ENCODE measurements at regions not wholly inside any gene's neighbourhood (a gene's known extent, or its start where the extent isn't known, plus 50 kb on each side); places are given as distances from the start of the nearest gene placed in this dataset.
"Not testable (repeated sequence)": the region's sequence is repeated elsewhere in the genome, so short reads cannot be mapped to it uniquely, and the experiment has no call there.

GRCh38 chr4:112083587-112084347, 61.5 kb upstream of the FAM241A start:
- DNase-seq (ENCODE audit: low read depth, low spot score), result no peak
- no peak overlapping the region for H3K4me3 ChIP-seq
- H3K27ac ChIP-seq, result no peak overlapping the region
- H3K9me3 ChIP-seq (ENCODE audit: low read depth, low read length), result no peaks in the 10 kb centered on the region
- no peak for TF ChIP-seq POLR2AphosphoS5 (IDR thresholded peaks at IDR 0.05; ENCODE audit: borderline replicate concordance, low read depth, low read length)
- TF ChIP-seq EZH2 (IDR thresholded peaks at IDR 0.05), result no peak
- TF ChIP-seq FOXP2 (optimal IDR thresholded peaks at IDR 0.05; ENCODE audit: control extremely low read depth, extremely low read length, insufficient read depth), result no peak
- H3K36me3 ChIP-seq (ENCODE audit: insufficient read depth, low read length), result no peaks in the 10 kb centered on the region
- H3K9ac ChIP-seq (ENCODE audit: insufficient read length), result no peak overlapping the region

GRCh38 chr4:112085156-112086035, 59.9 kb upstream of the FAM241A start:
- TF ChIP-seq POLR2AphosphoS5 (IDR thresholded peaks at IDR 0.05; ENCODE audit: borderline replicate concordance, low read depth, low read length) (no peak), EZH2 (IDR thresholded peaks at IDR 0.05) (no peak), FOXP2 (optimal IDR thresholded peaks at IDR 0.05; ENCODE audit: control extremely low read depth, extremely low read length, insufficient read depth) (no peak)

GRCh38 chr4:112086036-112086434, 59.2 kb upstream of the FAM241A start:
- H3K36me3 ChIP-seq (ENCODE audit: insufficient read depth, low read length), result no peaks in the 10 kb centered on the region
- no peak overlapping the region for H3K4me3 ChIP-seq
- H3K27ac ChIP-seq, result no peak overlapping the region
- DNase-seq (ENCODE audit: low read depth, low spot score), result no peak
- H3K9ac ChIP-seq (ENCODE audit: insufficient read length), result no peak overlapping the region
- TF ChIP-seq EZH2 (IDR thresholded peaks at IDR 0.05) (no peak), POLR2AphosphoS5 (IDR thresholded peaks at IDR 0.05; ENCODE audit: borderline replicate concordance, low read depth, low read length) (no peak), FOXP2 (optimal IDR thresholded peaks at IDR 0.05; ENCODE audit: control extremely low read depth, extremely low read length, insufficient read depth) (no peak)
- H3K9me3 ChIP-seq (ENCODE audit: low read depth, low read length), result no peaks in the 10 kb centered on the region

More at GRCh38 chr4:112085156-112086035, 59.9 kb upstream of the FAM241A start:
- DNase-seq (ENCODE audit: low read depth, low spot score), result no peak
- Histone ChIP-seq H3K36me3 (ENCODE audit: insufficient read depth, low read length) (no peaks in the 10 kb centered on the region), H3K4me3 (no peak overlapping the region), H3K27ac (no peak overlapping the region), H3K9ac (ENCODE audit: insufficient read length) (no peak overlapping the region), H3K9me3 (ENCODE audit: low read depth, low read length) (no peaks in the 10 kb centered on the region)

DNA sequence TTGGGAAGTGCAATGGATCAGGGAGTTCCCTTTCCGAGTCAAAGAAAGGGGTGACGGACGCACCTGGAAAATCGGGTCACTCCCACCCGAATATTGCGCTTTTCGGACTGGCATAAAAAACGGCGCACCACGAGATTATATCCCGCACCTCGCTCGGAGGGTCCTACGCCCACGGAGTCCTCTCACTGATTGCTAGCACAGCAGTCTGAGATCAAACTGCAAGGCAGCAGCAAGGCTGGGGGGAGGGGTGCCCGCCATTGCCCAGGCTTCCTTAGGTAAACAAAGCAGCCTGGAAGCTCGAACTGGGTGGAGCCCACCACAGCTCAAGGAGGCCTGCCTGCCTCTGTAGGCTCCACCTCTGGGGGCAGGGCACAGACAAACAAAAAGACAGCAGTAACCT, 58.6 kb upstream of the FAM241A start:
- H3K27ac ChIP-seq; H3K36me3 ChIP-seq (ENCODE audit: insufficient read depth, low read length); DNase-seq (ENCODE audit: low read depth, low spot score); H3K9me3 ChIP-seq (ENCODE audit: low read depth, low read length); H3K4me3 ChIP-seq; H3K9ac ChIP-seq (ENCODE audit: insufficient read length): not testable (repeated sequence)

- H3K9ac ChIP-seq (ENCODE audit: insufficient read length); DNase-seq (ENCODE audit: low read depth, low spot score); H3K27ac ChIP-seq; H3K36me3 ChIP-seq (ENCODE audit: insufficient read depth, low read length); H3K4me3 ChIP-seq; H3K9me3 ChIP-seq (ENCODE audit: low read depth, low read length): not testable (repeated sequence)
Observed at GRCh38 chr4:112092330-112092729, 52.9 kb upstream of the FAM241A start.

DNA sequence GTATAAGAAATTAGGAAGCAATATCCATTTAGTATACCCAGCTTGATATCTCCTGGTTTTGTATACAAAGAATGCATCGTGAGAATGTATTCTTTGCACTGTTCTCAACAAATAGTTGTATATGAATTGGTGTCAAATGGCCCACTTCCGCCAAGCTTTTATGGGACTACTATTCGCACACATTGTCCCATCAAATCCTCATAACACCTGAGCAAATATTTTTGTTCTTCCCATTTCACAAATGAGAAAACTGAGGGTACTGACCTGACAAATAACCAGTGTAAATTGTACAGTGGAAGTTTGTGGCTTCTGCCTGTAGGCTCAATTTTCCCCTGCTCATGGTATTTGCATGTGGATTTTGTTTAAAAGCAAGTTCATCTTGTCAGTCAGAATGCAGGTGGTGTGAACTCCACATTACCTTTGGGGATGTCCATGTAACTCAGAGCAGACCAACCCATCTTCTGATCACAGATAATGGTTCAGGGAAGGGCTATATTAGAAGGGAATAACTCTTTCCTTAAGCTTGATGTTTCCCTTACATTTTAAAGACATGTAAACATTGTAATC, 51.5 kb upstream of the FAM241A start:
- no peak for DNase-seq (ENCODE audit: low read depth, low spot score)
- Histone ChIP-seq H3K4me3 (no peak overlapping the region), H3K27ac (no peak overlapping the region), H3K9me3 (ENCODE audit: low read depth, low read length) (no peaks in the 10 kb centered on the region), H3K36me3 (ENCODE audit: insufficient read depth, low read length) (no peaks in the 10 kb centered on the region), H3K9ac (ENCODE audit: insufficient read length) (no peak overlapping the region)
- TF ChIP-seq EZH2 (IDR thresholded peaks at IDR 0.05) (no peak), POLR2AphosphoS5 (IDR thresholded peaks at IDR 0.05; ENCODE audit: borderline replicate concordance, low read depth, low read length) (no peak), FOXP2 (optimal IDR thresholded peaks at IDR 0.05; ENCODE audit: control extremely low read depth, extremely low read length, insufficient read depth) (no peak)

GRCh38 chr4:112094330-112094729, 50.9 kb upstream of the FAM241A start:
- H3K9ac ChIP-seq (ENCODE audit: insufficient read length), result no peak overlapping the region
- no peaks in the 10 kb centered on the region for H3K36me3 ChIP-seq (ENCODE audit: insufficient read depth, low read length)
- no peak for DNase-seq (ENCODE audit: low read depth, low spot score)
- no peak overlapping the region for H3K4me3 ChIP-seq
- H3K9me3 ChIP-seq (ENCODE audit: low read depth, low read length), result no peaks in the 10 kb centered on the region
- H3K27ac ChIP-seq, result no peak overlapping the region
- TF ChIP-seq FOXP2 (optimal IDR thresholded peaks at IDR 0.05; ENCODE audit: control extremely low read depth, extremely low read length, insufficient read depth), result no peak
- TF ChIP-seq EZH2 (IDR thresholded peaks at IDR 0.05), result no peak
- TF ChIP-seq POLR2AphosphoS5 (IDR thresholded peaks at IDR 0.05; ENCODE audit: borderline replicate concordance, low read depth, low read length), result no peak

Measured in SK-N-MC (cell line).